Spleen (tissue), 3 donors: ENCODE measurements at regions not wholly inside any gene's neighbourhood (a gene's known extent, or its start where the extent isn't known, plus 50 kb on each side); places are given as distances from the start of the nearest gene placed in this dataset.
"Not testable (repeated sequence)": the region's sequence is repeated elsewhere in the genome, so short reads cannot be mapped to it uniquely, and the experiment has no call there.

Experiments used
- POLR2A ChIP-seq, 3 donors: fragments of 450-650 bp; IDR thresholded peaks; one replicate each; pipeline ENCODE4 v1.5.1; 2017; ENCODE audit warnings: antibody characterized with exemption in 3 of 3, mild to moderate bottlenecking in 1 of 3
- POLR2AphosphoS5 ChIP-seq, 3 donors: sonication (generic); formaldehyde crosslinking; IDR thresholded peaks; one replicate each; pipeline ENCODE4 v1.5.1; 2017; ENCODE audit warnings: antibody characterized with exemption in 3 of 3

GRCh38 chr21:6551045-6551444, 3970.3 kb upstream of the TPTE start:
- not testable (repeated sequence) for TF ChIP-seq POLR2AphosphoS5, POLR2A (IDR thresholded peaks at IDR 0.05)
